K562 (cell line): ENCODE measurements at regions not wholly inside any gene's neighbourhood (a gene's known extent, or its start where the extent isn't known, plus 50 kb on each side); places are given as distances from the start of the nearest gene placed in this dataset.

ENCODE experiments used
- ATAC-seq: fragments of 200-7000 bp; cut with Tn5 transposase; 3 replicates; pipeline ENCODE4 v1.9.1; 2020; ENCODE audit warnings: moderate library complexity
- BruUV-seq: library from RNA; stranded (reverse); fragments of 400-500 nt; replicated peaks from 2 replicates; lab custom pipeline; 2021; lab: Mats Ljungman, UMichigan
- CTCF ChIA-PET: fragments of 300-600 bp; formaldehyde crosslinking; extraction: SDS; loops from one replicate; lab custom pipeline; 2021; ENCODE audit warnings: low intra/inter-chr PET ratio; lab: Yijun Ruan, JAX
- POLR2A ChIA-PET: fragments of 300-600, 350-650 bp; sonication (Branson Sonifier 250); formaldehyde crosslinking; extraction: SDS; loops from one replicate; lab custom pipeline; 2021; ENCODE audit warnings: antibody characterized with exemption, inconsistent platforms; lab: Yijun Ruan, JAX
- DNase-seq, 4 experiments: peaks; one replicate each; pipeline versions ENCODE4 v3.0.0 to v3.0.0-alpha.2; 2011 to 2018; ENCODE audit warnings: low spot score in 3 of 4, mixed read lengths in 3 of 4; ENCODE audit errors: extremely low read depth in 1 of 4
- FAIRE-seq: peaks from 2 replicates; lab custom pipeline; 2011; peaks lifted over from hg19 to GRCh38; lab: Jason Lieb, UNC
- H2AFZ ChIP-seq: 2 replicates; pipeline ENCODE4 v1.6.0; 2011; ENCODE audit warnings: low read depth, low read length, control low read depth, inconsistent platforms
- H3K27ac ChIP-seq: fragments of 200-600 bp; 3 replicates; pipeline ENCODE4 v1.8.0; 2011; ENCODE audit warnings: low read depth, mild to moderate bottlenecking, control low read depth, inconsistent platforms, low read length, moderate library complexity, mixed read lengths; ENCODE audit errors: extremely low read depth
- H3K27me3 ChIP-seq, 2 experiments: fragments of 300-600 bp in 1 of 2; 2 replicates in 1 of 2; 3 replicates in 1 of 2; pipeline versions ENCODE4 v1.6.0 to v1.8.0; 2011; ENCODE audit warnings: inconsistent platforms in 2 of 2, low read length in 2 of 2, mild to moderate bottlenecking in 1 of 2, mixed read lengths in 1 of 2, moderate library complexity in 1 of 2; ENCODE audit not compliant: control insufficient read depth in 2 of 2, insufficient read depth in 2 of 2
- H3K36me3 ChIP-seq: fragments of 300-600 bp; 3 replicates; pipeline ENCODE4 v1.8.0; 2011; ENCODE audit warnings: mild to moderate bottlenecking, low read length, inconsistent platforms; ENCODE audit not compliant: control insufficient read depth, insufficient read depth
- H3K4me1 ChIP-seq, 2 experiments: fragments of 200-600 bp in 1 of 2; replicated peaks in 1 of 2; 2 replicates in 1 of 2; 3 replicates in 1 of 2; pipeline versions ENCODE4 v1.5.1 to v1.8.0; 2011; ENCODE audit warnings: inconsistent platforms in 2 of 2, low read length in 2 of 2, mild to moderate bottlenecking in 1 of 2, mixed read lengths in 1 of 2, moderate library complexity in 1 of 2; ENCODE audit not compliant: control insufficient read depth in 2 of 2, insufficient read depth in 2 of 2
- H3K4me2 ChIP-seq: 2 replicates; pipeline ENCODE4 v1.6.1; 2011; ENCODE audit warnings: low read length, control low read depth, inconsistent platforms, mixed read lengths; ENCODE audit not compliant: insufficient read depth
- H3K4me3 ChIP-seq: fragments of 200-600 bp; sonication (generic), shearing (Covaris generic); 2 replicates; pipeline ENCODE4 v1.5.1; 2016; ENCODE audit warnings: control low read depth, inconsistent platforms
- H3K79me2 ChIP-seq: fragments of 200-600 bp; 3 replicates; pipeline ENCODE4 v1.8.0; 2011; ENCODE audit warnings: low read length, inconsistent platforms; ENCODE audit not compliant: control insufficient read depth, insufficient read depth
- H3K9ac ChIP-seq, 2 experiments: 2 replicates each; pipeline versions ENCODE4 v1.6.0 to v1.6.1; 2011; ENCODE audit warnings: low read depth in 2 of 2, low read length in 2 of 2, control low read depth in 1 of 2, inconsistent platforms in 1 of 2, mild to moderate bottlenecking in 1 of 2, mixed read lengths in 1 of 2; ENCODE audit not compliant: insufficient read depth in 1 of 2
- H3K9me1 ChIP-seq: one replicate; pipeline ENCODE4 v1.6.0; 2011; ENCODE audit warnings: inconsistent platforms, mild to moderate bottlenecking, low read length, moderate library complexity; ENCODE audit not compliant: control insufficient read depth, insufficient read depth
- H3K9me3 ChIP-seq: replicated peaks from 2 replicates; pipeline ENCODE4 v1.5.1; 2011; ENCODE audit warnings: low read depth, low read length, inconsistent platforms; ENCODE audit not compliant: control insufficient read depth, insufficient read depth
- H4K20me1 ChIP-seq: replicated peaks from 2 replicates; pipeline ENCODE4 v1.6.1; 2011; ENCODE audit warnings: low read length, inconsistent platforms, mixed read lengths; ENCODE audit not compliant: control insufficient read depth, insufficient read depth
- ERF ChIP-seq: fragments of 450-650 bp; formaldehyde crosslinking; IDR thresholded peaks from 2 replicates; pipeline ENCODE4 v1.4.0; 2020; ENCODE audit warnings: mild to moderate bottlenecking, mixed read lengths
- L3MBTL2 ChIP-seq: fragments of 450-650 bp; IDR thresholded peaks from 2 replicates; pipeline ENCODE4 v1.6.1; 2016; ENCODE audit warnings: mild to moderate bottlenecking, moderate library complexity
- U2AF1 ChIP-seq: fragments of 200-400 bp; formaldehyde crosslinking; optimal IDR thresholded peaks from 2 replicates; pipeline ENCODE3; 2017; ENCODE audit warnings: mild to moderate bottlenecking, low read depth, low read length, moderate library complexity
- in situ Hi-C: fragments of 300-500 bp; cut with MboI; formaldehyde crosslinking; loops from 4 replicates; pipeline ENCODE4 v1.15.0; 2018; ENCODE audit warnings: inconsistent platforms, mixed read lengths
- intact Hi-C: fragments of 100-400 bp; cut with micrococcal nuclease; formaldehyde crosslinking; loops from 2 replicates; pipeline ENCODE4 v1.14.2; 2022
- TF ChIP-seq, protein P1 (sequence below): sonication (generic); formaldehyde crosslinking; IDR thresholded peaks from 2 replicates; pipeline ENCODE4 v1.8.1; 2023; ENCODE audit warnings: mild to moderate bottlenecking, missing genetic modification reagents
- TF ChIP-seq, protein P2 (sequence below): fragments of 200-600 bp; sonication (generic); IDR thresholded peaks from one replicate; pipeline ENCODE4 v1.6.1; 2012; ENCODE audit warnings: mild to moderate bottlenecking, low read depth, low read length, inconsistent platforms

DNA sequence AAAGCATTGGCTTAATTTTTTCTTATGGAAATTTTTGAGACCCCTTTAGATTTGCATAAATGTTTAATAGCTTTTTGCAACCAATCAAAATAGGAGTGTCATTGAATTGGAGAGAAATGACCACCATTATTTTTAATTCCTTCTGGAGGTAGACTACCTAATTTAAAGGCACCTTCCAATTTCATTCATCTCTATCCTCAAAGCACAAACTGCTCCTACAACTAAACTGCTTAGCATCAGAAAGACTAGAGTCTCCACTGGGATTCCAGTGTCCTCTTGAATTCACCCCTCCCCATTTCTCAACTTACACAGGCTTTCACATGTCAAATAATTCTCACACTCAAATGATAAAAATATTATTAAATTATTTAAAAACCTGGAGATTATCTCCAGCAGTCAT is 168.4 kb downstream of the RPS29 start:
- DNase-seq (no peak), ATAC-seq (no peak), FAIRE-seq (no peak)
- Histone ChIP-seq H3K79me2 (no peaks in the 10 kb centered on the region), H3K27ac (no peak overlapping the region), H3K36me3 (no peaks in the 10 kb centered on the region), H2AFZ (no peak overlapping the region), H4K20me1 (no peaks in the 10 kb centered on the region), H3K27me3 (no peaks in the 10 kb centered on the region; a peak in 1 of 5 replicates), H3K4me2 (no peak overlapping the region), H3K4me1 (no peaks in the 10 kb centered on the region), H3K9me3 (no peaks in the 10 kb centered on the region), H3K9me1 (no peaks in the 10 kb centered on the region), H3K4me3 (no peak overlapping the region), H3K9ac (no peak overlapping the region)
- no TSS peak for BruUV-seq
- intact Hi-C loops, result no loop called here
- in situ Hi-C loops, result no loop called here
- ChIA-PET CTCF (no interaction called here), POLR2A (no interaction called here)
- no peak for TF ChIP-seq U2AF1
- TF ChIP-seq ERF (CRISPR knock-in tag), result no peak
- no peak for TF ChIP-seq L3MBTL2
- TF ChIP-seq, protein P1, sequence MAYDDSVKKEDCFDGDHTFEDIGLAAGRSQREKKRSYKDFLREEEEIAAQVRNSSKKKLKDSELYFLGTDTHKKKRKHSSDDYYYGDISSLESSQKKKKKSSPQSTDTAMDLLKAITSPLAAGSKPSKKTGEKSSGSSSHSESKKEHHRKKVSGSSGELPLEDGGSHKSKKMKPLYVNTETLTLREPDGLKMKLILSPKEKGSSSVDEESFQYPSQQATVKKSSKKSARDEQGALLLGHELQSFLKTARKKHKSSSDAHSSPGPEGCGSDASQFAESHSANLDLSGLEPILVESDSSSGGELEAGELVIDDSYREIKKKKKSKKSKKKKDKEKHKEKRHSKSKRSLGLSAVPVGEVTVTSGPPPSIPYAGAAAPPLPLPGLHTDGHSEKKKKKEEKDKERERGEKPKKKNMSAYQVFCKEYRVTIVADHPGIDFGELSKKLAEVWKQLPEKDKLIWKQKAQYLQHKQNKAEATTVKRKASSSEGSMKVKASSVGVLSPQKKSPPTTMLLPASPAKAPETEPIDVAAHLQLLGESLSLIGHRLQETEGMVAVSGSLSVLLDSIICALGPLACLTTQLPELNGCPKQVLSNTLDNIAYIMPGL (CRISPR knock-in tag), result no peak
- TF ChIP-seq, protein P2, sequence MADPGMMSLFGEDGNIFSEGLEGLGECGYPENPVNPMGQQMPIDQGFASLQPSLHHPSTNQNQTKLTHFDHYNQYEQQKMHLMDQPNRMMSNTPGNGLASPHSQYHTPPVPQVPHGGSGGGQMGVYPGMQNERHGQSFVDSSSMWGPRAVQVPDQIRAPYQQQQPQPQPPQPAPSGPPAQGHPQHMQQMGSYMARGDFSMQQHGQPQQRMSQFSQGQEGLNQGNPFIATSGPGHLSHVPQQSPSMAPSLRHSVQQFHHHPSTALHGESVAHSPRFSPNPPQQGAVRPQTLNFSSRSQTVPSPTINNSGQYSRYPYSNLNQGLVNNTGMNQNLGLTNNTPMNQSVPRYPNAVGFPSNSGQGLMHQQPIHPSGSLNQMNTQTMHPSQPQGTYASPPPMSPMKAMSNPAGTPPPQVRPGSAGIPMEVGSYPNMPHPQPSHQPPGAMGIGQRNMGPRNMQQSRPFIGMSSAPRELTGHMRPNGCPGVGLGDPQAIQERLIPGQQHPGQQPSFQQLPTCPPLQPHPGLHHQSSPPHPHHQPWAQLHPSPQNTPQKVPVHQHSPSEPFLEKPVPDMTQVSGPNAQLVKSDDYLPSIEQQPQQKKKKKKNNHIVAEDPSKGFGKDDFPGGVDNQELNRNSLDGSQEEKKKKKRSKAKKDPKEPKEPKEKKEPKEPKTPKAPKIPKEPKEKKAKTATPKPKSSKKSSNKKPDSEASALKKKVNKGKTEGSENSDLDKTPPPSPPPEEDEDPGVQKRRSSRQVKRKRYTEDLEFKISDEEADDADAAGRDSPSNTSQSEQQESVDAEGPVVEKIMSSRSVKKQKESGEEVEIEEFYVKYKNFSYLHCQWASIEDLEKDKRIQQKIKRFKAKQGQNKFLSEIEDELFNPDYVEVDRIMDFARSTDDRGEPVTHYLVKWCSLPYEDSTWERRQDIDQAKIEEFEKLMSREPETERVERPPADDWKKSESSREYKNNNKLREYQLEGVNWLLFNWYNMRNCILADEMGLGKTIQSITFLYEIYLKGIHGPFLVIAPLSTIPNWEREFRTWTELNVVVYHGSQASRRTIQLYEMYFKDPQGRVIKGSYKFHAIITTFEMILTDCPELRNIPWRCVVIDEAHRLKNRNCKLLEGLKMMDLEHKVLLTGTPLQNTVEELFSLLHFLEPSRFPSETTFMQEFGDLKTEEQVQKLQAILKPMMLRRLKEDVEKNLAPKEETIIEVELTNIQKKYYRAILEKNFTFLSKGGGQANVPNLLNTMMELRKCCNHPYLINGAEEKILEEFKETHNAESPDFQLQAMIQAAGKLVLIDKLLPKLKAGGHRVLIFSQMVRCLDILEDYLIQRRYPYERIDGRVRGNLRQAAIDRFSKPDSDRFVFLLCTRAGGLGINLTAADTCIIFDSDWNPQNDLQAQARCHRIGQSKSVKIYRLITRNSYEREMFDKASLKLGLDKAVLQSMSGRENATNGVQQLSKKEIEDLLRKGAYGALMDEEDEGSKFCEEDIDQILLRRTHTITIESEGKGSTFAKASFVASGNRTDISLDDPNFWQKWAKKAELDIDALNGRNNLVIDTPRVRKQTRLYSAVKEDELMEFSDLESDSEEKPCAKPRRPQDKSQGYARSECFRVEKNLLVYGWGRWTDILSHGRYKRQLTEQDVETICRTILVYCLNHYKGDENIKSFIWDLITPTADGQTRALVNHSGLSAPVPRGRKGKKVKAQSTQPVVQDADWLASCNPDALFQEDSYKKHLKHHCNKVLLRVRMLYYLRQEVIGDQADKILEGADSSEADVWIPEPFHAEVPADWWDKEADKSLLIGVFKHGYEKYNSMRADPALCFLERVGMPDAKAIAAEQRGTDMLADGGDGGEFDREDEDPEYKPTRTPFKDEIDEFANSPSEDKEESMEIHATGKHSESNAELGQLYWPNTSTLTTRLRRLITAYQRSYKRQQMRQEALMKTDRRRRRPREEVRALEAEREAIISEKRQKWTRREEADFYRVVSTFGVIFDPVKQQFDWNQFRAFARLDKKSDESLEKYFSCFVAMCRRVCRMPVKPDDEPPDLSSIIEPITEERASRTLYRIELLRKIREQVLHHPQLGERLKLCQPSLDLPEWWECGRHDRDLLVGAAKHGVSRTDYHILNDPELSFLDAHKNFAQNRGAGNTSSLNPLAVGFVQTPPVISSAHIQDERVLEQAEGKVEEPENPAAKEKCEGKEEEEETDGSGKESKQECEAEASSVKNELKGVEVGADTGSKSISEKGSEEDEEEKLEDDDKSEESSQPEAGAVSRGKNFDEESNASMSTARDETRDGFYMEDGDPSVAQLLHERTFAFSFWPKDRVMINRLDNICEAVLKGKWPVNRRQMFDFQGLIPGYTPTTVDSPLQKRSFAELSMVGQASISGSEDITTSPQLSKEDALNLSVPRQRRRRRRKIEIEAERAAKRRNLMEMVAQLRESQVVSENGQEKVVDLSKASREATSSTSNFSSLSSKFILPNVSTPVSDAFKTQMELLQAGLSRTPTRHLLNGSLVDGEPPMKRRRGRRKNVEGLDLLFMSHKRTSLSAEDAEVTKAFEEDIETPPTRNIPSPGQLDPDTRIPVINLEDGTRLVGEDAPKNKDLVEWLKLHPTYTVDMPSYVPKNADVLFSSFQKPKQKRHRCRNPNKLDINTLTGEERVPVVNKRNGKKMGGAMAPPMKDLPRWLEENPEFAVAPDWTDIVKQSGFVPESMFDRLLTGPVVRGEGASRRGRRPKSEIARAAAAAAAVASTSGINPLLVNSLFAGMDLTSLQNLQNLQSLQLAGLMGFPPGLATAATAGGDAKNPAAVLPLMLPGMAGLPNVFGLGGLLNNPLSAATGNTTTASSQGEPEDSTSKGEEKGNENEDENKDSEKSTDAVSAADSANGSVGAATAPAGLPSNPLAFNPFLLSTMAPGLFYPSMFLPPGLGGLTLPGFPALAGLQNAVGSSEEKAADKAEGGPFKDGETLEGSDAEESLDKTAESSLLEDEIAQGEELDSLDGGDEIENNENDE, result no peak
